Mesendoderm (in vitro differentiated cells): ENCODE measurements at regions not wholly inside any gene's neighbourhood (a gene's known extent, or its start where the extent isn't known, plus 50 kb on each side); places are given as distances from the start of the nearest gene placed in this dataset.

Experiments used
- DNase-seq: peaks from one replicate; pipeline ENCODE4 v3.0.0; 2013
- H2AK5ac ChIP-seq: 2 replicates; pipeline ENCODE4 v1.6.1; 2013; ENCODE audit warnings: low read length, inconsistent platforms
- H2BK120ac ChIP-seq: 2 replicates; pipeline ENCODE4 v1.6.1; 2013; ENCODE audit warnings: low read depth, mild to moderate bottlenecking, low read length, moderate library complexity, mixed read lengths
- H2BK15ac ChIP-seq: replicated peaks from 2 replicates; pipeline ENCODE4 v1.6.1; 2013; ENCODE audit warnings: low read depth, mild to moderate bottlenecking, moderate library complexity
- H2BK5ac ChIP-seq: 2 replicates; pipeline ENCODE4 v1.6.1; 2013; ENCODE audit warnings: low read length, inconsistent platforms
- H3K18ac ChIP-seq: 2 replicates; pipeline ENCODE4 v1.6.1; 2013; ENCODE audit warnings: mild to moderate bottlenecking, low read length, mixed read lengths
- H3K23ac ChIP-seq: one replicate; pipeline ENCODE4 v1.6.1; 2013; ENCODE audit warnings: low read length
- H3K27ac ChIP-seq: 2 replicates; pipeline ENCODE4 v1.5.1; 2013; ENCODE audit warnings: low read depth, mild to moderate bottlenecking, inconsistent platforms, low read length, moderate library complexity
- H3K27me3 ChIP-seq: 2 replicates; pipeline ENCODE4 v1.6.1; 2013; ENCODE audit warnings: low read length, control low read depth, mild to moderate bottlenecking, inconsistent platforms; ENCODE audit not compliant: insufficient read depth, poor library complexity
- H3K36me3 ChIP-seq: 2 replicates; pipeline ENCODE4 v1.6.1; 2013; ENCODE audit warnings: low read length, inconsistent platforms; ENCODE audit not compliant: control insufficient read depth, insufficient read depth
- H3K4ac ChIP-seq: one replicate; pipeline ENCODE4 v1.6.1; 2013; ENCODE audit warnings: low read depth, mild to moderate bottlenecking, low read length, moderate library complexity
- H3K4me1 ChIP-seq: 2 replicates; pipeline ENCODE4 v1.6.1; 2013; ENCODE audit warnings: low read depth, low read length, inconsistent platforms; ENCODE audit not compliant: control insufficient read depth
- H3K4me2 ChIP-seq: 2 replicates; pipeline ENCODE4 v1.6.1; 2013; ENCODE audit warnings: low read length
- H3K4me3 ChIP-seq: 2 replicates; pipeline ENCODE4 v1.5.1; 2013; ENCODE audit warnings: mild to moderate bottlenecking, low read length
- H3K56ac ChIP-seq: one replicate; pipeline ENCODE4 v1.6.1; 2013; ENCODE audit warnings: low read length
- H3K79me1 ChIP-seq: 2 replicates; pipeline ENCODE4 v1.6.1; 2013; ENCODE audit warnings: low read length, inconsistent platforms
- H3K79me2 ChIP-seq: 2 replicates; pipeline ENCODE4 v1.6.1; 2013; ENCODE audit warnings: mild to moderate bottlenecking, low read length; ENCODE audit not compliant: control insufficient read depth, insufficient read depth
- H3K9ac ChIP-seq: 2 replicates; pipeline ENCODE4 v1.6.1; 2013; ENCODE audit warnings: low read length, inconsistent platforms
- H4K5ac ChIP-seq: one replicate; pipeline ENCODE4 v1.6.1; 2013; ENCODE audit warnings: low read length
- H4K8ac ChIP-seq: one replicate; pipeline ENCODE4 v1.6.1; 2013; ENCODE audit warnings: low read depth, mild to moderate bottlenecking, control low read depth, low read length, moderate library complexity
- WGBS: extraction: QIAGEN DNeasy Blood & Tissue Kit; methylation state at CpG from one replicate; pipeline ENCODE4 v1.1.7; 2013; ENCODE audit warnings: low lambda C conversion rate, missing lambda C conversion rate; ENCODE audit not compliant: insufficient coverage; ENCODE audit errors: extremely low coverage; 5-methylcytosine and 5-hydroxymethylcytosine counted together

- Histone ChIP-seq H3K36me3 (no peaks in the 10 kb centered on the region), H2BK15ac (no peak overlapping the region), H4K8ac (no peak overlapping the region), H3K4me2 (no peak overlapping the region), H3K56ac (no peak overlapping the region), H3K9ac (no peak overlapping the region), H3K79me2 (no peaks in the 10 kb centered on the region), H3K27me3 (no peaks in the 10 kb centered on the region), H2AK5ac (no peak overlapping the region), H2BK5ac (no peak overlapping the region), H3K18ac (no peak overlapping the region), H3K23ac (no peak overlapping the region), H3K4ac (no peak overlapping the region), H2BK120ac (no peak overlapping the region), H3K79me1 (no peaks in the 10 kb centered on the region), H3K4me3 (no peak overlapping the region), H4K5ac (no peak overlapping the region), H3K27ac (no peak overlapping the region), H3K4me1 (peaks cover 3% of the 10 kb centered on the region)
- DNase-seq = peak; percentile 75
- WGBS = no CpG with 5 or more reads among the region's 6 CpGs
Measured at GRCh38 chr7:17680026-17680425, 260.3 kb downstream of the SNX13 start.

GRCh38 chr7:17680943-17681351 is 259.3 kb downstream of the SNX13 start:
- H3K9ac ChIP-seq = no peak overlapping the region

GRCh38 chr7:17681965-17682364 is 258.3 kb downstream of the SNX13 start:
- Histone ChIP-seq H3K79me1 (no peaks in the 10 kb centered on the region), H3K27me3 (no peaks in the 10 kb centered on the region), H2BK15ac (no peak overlapping the region), H3K18ac (no peak overlapping the region), H2AK5ac (no peak overlapping the region), H3K4ac (no peak overlapping the region), H3K9ac (no peak overlapping the region), H3K4me2 (no peak overlapping the region), H3K79me2 (no peaks in the 10 kb centered on the region), H3K56ac (no peak overlapping the region), H4K5ac (no peak overlapping the region), H2BK120ac (no peak overlapping the region), H3K23ac (no peak overlapping the region), H3K4me1 (peaks cover 3% of the 10 kb centered on the region), H2BK5ac (no peak overlapping the region), H3K4me3 (no peak overlapping the region), H3K36me3 (no peaks in the 10 kb centered on the region), H3K27ac (no peak overlapping the region), H4K8ac (no peak overlapping the region)
- DNase-seq = no peak
- WGBS = no CpG with 5 or more reads among the region's 4 CpGs

More at GRCh38 chr7:17680943-17681351, 259.3 kb downstream of the SNX13 start:
- no peak for DNase-seq
- no peak overlapping the region for H3K18ac ChIP-seq
- H2BK5ac ChIP-seq = no peak overlapping the region
- H2BK120ac ChIP-seq = no peak overlapping the region
- no peaks in the 10 kb centered on the region for H3K79me1 ChIP-seq
- H3K56ac ChIP-seq = no peak overlapping the region
- no peak overlapping the region for H3K23ac ChIP-seq
- H2AK5ac ChIP-seq = no peak overlapping the region
- no peaks in the 10 kb centered on the region for H3K79me2 ChIP-seq
- H3K4me3 ChIP-seq = no peak overlapping the region
- H2BK15ac ChIP-seq = no peak overlapping the region
- H3K4me1 ChIP-seq = peaks cover 3% of the 10 kb centered on the region
- H3K36me3 ChIP-seq = no peaks in the 10 kb centered on the region
- WGBS = no CpG with 5 or more reads among the region's 5 CpGs
- no peak overlapping the region for H4K8ac ChIP-seq
- no peak overlapping the region for H3K4me2 ChIP-seq
- no peak overlapping the region for H3K27ac ChIP-seq
- no peaks in the 10 kb centered on the region for H3K27me3 ChIP-seq
- no peak overlapping the region for H3K4ac ChIP-seq
- H4K5ac ChIP-seq = no peak overlapping the region

- no peak overlapping the region for H2BK5ac ChIP-seq
- H4K8ac ChIP-seq = no peak overlapping the region
- H3K36me3 ChIP-seq = no peaks in the 10 kb centered on the region
- WGBS = no CpG with 5 or more reads among the region's 3 CpGs
- H3K27ac ChIP-seq = no peak overlapping the region
- no peaks in the 10 kb centered on the region for H3K79me2 ChIP-seq
- H3K27me3 ChIP-seq = no peaks in the 10 kb centered on the region
- no peak overlapping the region for H2BK120ac ChIP-seq
- H3K18ac ChIP-seq = no peak overlapping the region
- H3K9ac ChIP-seq = no peak overlapping the region
- no peak overlapping the region for H3K4me3 ChIP-seq
- H2AK5ac ChIP-seq = no peak overlapping the region
- H3K4me1 ChIP-seq = peaks cover 3% of the 10 kb centered on the region
- no peak overlapping the region for H3K4ac ChIP-seq
- no peak overlapping the region for H3K56ac ChIP-seq
- no peak overlapping the region for H4K5ac ChIP-seq
- no peaks in the 10 kb centered on the region for H3K79me1 ChIP-seq
- no peak overlapping the region for H3K4me2 ChIP-seq
- no peak for DNase-seq
- H2BK15ac ChIP-seq = no peak overlapping the region
- no peak overlapping the region for H3K23ac ChIP-seq
Measured at GRCh38 chr7:17682586-17682985, 257.7 kb downstream of the SNX13 start.

GRCh38 chr7:17685141-17685540 is 255.2 kb downstream of the SNX13 start:
- H3K4me2 ChIP-seq = no peak overlapping the region
- H3K4ac ChIP-seq = no peak overlapping the region
- no peak overlapping the region for H3K18ac ChIP-seq
- H4K5ac ChIP-seq = no peak overlapping the region
- H3K36me3 ChIP-seq = no peaks in the 10 kb centered on the region
- H3K27me3 ChIP-seq = no peaks in the 10 kb centered on the region
- H3K56ac ChIP-seq = no peak overlapping the region
- H3K4me1 ChIP-seq = no peaks in the 10 kb centered on the region
- H3K79me2 ChIP-seq = no peaks in the 10 kb centered on the region
- no peak overlapping the region for H2AK5ac ChIP-seq
- no peak overlapping the region for H3K23ac ChIP-seq
- DNase-seq = no peak
- no peak overlapping the region for H2BK5ac ChIP-seq
- H3K27ac ChIP-seq = no peak overlapping the region
- H2BK120ac ChIP-seq = no peak overlapping the region
- no peak overlapping the region for H4K8ac ChIP-seq
- no peak overlapping the region for H3K9ac ChIP-seq
- no peak overlapping the region for H2BK15ac ChIP-seq
- no peaks in the 10 kb centered on the region for H3K79me1 ChIP-seq
- no CpG with 5 or more reads among the region's 5 CpGs for WGBS
- no peak overlapping the region for H3K4me3 ChIP-seq

- H3K4ac ChIP-seq = no peak overlapping the region
- no peak overlapping the region for H4K5ac ChIP-seq
- no peak overlapping the region for H3K9ac ChIP-seq
- no CpG with 5 or more reads among the region's 2 CpGs for WGBS
- H2BK5ac ChIP-seq = no peak overlapping the region
- no peaks in the 10 kb centered on the region for H3K79me2 ChIP-seq
- no peaks in the 10 kb centered on the region for H3K36me3 ChIP-seq
- no peak for DNase-seq
- H3K4me2 ChIP-seq = no peak overlapping the region
- no peaks in the 10 kb centered on the region for H3K79me1 ChIP-seq
- no peak overlapping the region for H3K23ac ChIP-seq
- no peak overlapping the region for H3K4me3 ChIP-seq
- no peak overlapping the region for H3K56ac ChIP-seq
- H3K27ac ChIP-seq = no peak overlapping the region
- no peak overlapping the region for H3K18ac ChIP-seq
- H2BK15ac ChIP-seq = no peak overlapping the region
- H2BK120ac ChIP-seq = no peak overlapping the region
- H3K27me3 ChIP-seq = no peaks in the 10 kb centered on the region
- no peaks in the 10 kb centered on the region for H3K4me1 ChIP-seq
- H2AK5ac ChIP-seq = no peak overlapping the region
- H4K8ac ChIP-seq = no peak overlapping the region
Measured at GRCh38 chr7:17687361-17687760, 252.9 kb downstream of the SNX13 start.
